H9 (cell line): ENCODE measurements at regions not wholly inside any gene's neighbourhood (a gene's known extent, or its start where the extent isn't known, plus 50 kb on each side); places are given as distances from the start of the nearest gene placed in this dataset.

Source experiments
- DNase-seq: peaks from one replicate; pipeline ENCODE4 v3.0.0-alpha.2; 2017
- H2AFZ ChIP-seq: one replicate; pipeline ENCODE4 v1.6.1; 2013; ENCODE audit warnings: mild to moderate bottlenecking, low read length, control low read depth, moderate library complexity
- H2AK5ac ChIP-seq: 2 replicates; pipeline ENCODE4 v1.6.1; 2013; ENCODE audit warnings: low read length, control low read depth, mixed read lengths; ENCODE audit not compliant: insufficient read length
- H2BK120ac ChIP-seq: one replicate; pipeline ENCODE4 v1.6.1; 2013; ENCODE audit warnings: low read depth, mild to moderate bottlenecking, low read length, control low read depth, inconsistent platforms; ENCODE audit not compliant: poor library complexity, severe bottlenecking
- H2BK12ac ChIP-seq: 2 replicates; pipeline ENCODE4 v1.6.1; 2013; ENCODE audit warnings: low read length, control low read depth, mixed read lengths, low read depth; ENCODE audit not compliant: insufficient read length
- H2BK15ac ChIP-seq: 2 replicates; pipeline ENCODE4 v1.6.1; 2013; ENCODE audit warnings: low read depth, low read length, control low read depth
- H2BK20ac ChIP-seq: one replicate; pipeline ENCODE4 v1.6.1; 2013; ENCODE audit warnings: low read depth, mild to moderate bottlenecking, low read length, control low read depth, inconsistent platforms; ENCODE audit not compliant: poor library complexity, severe bottlenecking
- H2BK5ac ChIP-seq: 2 replicates; pipeline ENCODE4 v1.6.1; 2013; ENCODE audit warnings: low read length, control low read depth, mixed read lengths; ENCODE audit not compliant: insufficient read length
- H3K14ac ChIP-seq: 2 replicates; pipeline ENCODE4 v1.6.1; 2013; ENCODE audit warnings: low read length, control low read depth; ENCODE audit not compliant: insufficient read depth
- H3K18ac ChIP-seq: 2 replicates; pipeline ENCODE4 v1.6.1; 2013; ENCODE audit warnings: low read depth, mild to moderate bottlenecking, mixed read lengths, low read length, control low read depth; ENCODE audit not compliant: insufficient read length
- H3K23ac ChIP-seq: 2 replicates; pipeline ENCODE4 v1.6.1; 2013; ENCODE audit warnings: low read length, control low read depth, mixed read lengths, low read depth; ENCODE audit not compliant: insufficient read length
- H3K23me2 ChIP-seq: 2 replicates; pipeline ENCODE4 v1.6.1; 2013; ENCODE audit warnings: low read depth, mild to moderate bottlenecking, mixed read lengths, low read length, control low read depth; ENCODE audit not compliant: insufficient read length, poor library complexity, severe bottlenecking
- H3K27ac ChIP-seq: 2 replicates; pipeline ENCODE4 v1.5.1; 2013; ENCODE audit warnings: low read length, control low read depth, mixed read lengths, low read depth; ENCODE audit not compliant: insufficient read length
- H3K27me3 ChIP-seq: 2 replicates; pipeline ENCODE4 v1.6.1; 2013; ENCODE audit warnings: low read length, control low read depth, inconsistent platforms; ENCODE audit not compliant: insufficient read depth
- H3K4ac ChIP-seq: 2 replicates; pipeline ENCODE4 v1.6.1; 2013; ENCODE audit warnings: low read depth, mild to moderate bottlenecking, control low read depth, inconsistent platforms, low read length, moderate library complexity
- H3K4me1 ChIP-seq: 2 replicates; pipeline ENCODE4 v1.6.1; 2013; ENCODE audit warnings: low read length, control low read depth, inconsistent platforms; ENCODE audit not compliant: insufficient read depth
- H3K4me2 ChIP-seq: 2 replicates; pipeline ENCODE4 v1.6.1; 2013; ENCODE audit warnings: low read length, control low read depth, mixed read lengths; ENCODE audit not compliant: insufficient read length, insufficient read depth
- H3K56ac ChIP-seq: 2 replicates; pipeline ENCODE4 v1.6.1; 2013; ENCODE audit warnings: low read depth, mild to moderate bottlenecking, mixed read lengths, low read length, control low read depth; ENCODE audit not compliant: insufficient read length
- H3K79me1 ChIP-seq: 2 replicates; pipeline ENCODE4 v1.6.1; 2013; ENCODE audit warnings: low read depth, mild to moderate bottlenecking, moderate library complexity, low read length, control low read depth, inconsistent platforms; ENCODE audit not compliant: insufficient read depth, poor library complexity, severe bottlenecking
- H3K79me2 ChIP-seq: 2 replicates; pipeline ENCODE4 v1.6.1; 2013; ENCODE audit warnings: low read length, control low read depth, inconsistent platforms; ENCODE audit not compliant: insufficient read depth
- H3K9ac ChIP-seq: 2 replicates; pipeline ENCODE4 v1.6.1; 2013; ENCODE audit warnings: low read length, control low read depth, mixed read lengths; ENCODE audit not compliant: insufficient read length; ENCODE audit errors: extremely low read depth
- H3K9me3 ChIP-seq: one replicate; pipeline ENCODE4 v1.6.1; 2013; ENCODE audit warnings: low read depth, low read length, inconsistent platforms; ENCODE audit not compliant: control insufficient read depth
- H3T11ph ChIP-seq: one replicate; pipeline ENCODE4 v1.6.1; 2013; ENCODE audit warnings: mild to moderate bottlenecking, low read length, control low read depth, inconsistent platforms
- H4K20me1 ChIP-seq: one replicate; pipeline ENCODE4 v1.6.1; 2013; ENCODE audit not compliant: control insufficient read depth, insufficient read length, insufficient read depth
- H4K5ac ChIP-seq: 2 replicates; pipeline ENCODE4 v1.6.1; 2013; ENCODE audit warnings: low read depth, mild to moderate bottlenecking, mixed read lengths, low read length, control low read depth; ENCODE audit not compliant: insufficient read length
- H4K8ac ChIP-seq: replicated peaks from 2 replicates; pipeline ENCODE4 v1.6.1; 2013; ENCODE audit warnings: low read length, control low read depth, mixed read lengths, low read depth; ENCODE audit not compliant: insufficient read length
- H4K91ac ChIP-seq: 2 replicates; pipeline ENCODE4 v1.6.1; 2013; ENCODE audit warnings: low read depth, mild to moderate bottlenecking, moderate library complexity, mixed read lengths, low read length, control low read depth; ENCODE audit not compliant: insufficient read length
- H3K27ac Mint-ChIP-seq, 3 experiments: 2 replicates in 2 of 3; 3 replicates in 1 of 3; pipeline ENCODE4 v1.8.0; 2020 to 2021; ENCODE audit warnings: mixed read lengths in 3 of 3, mild to moderate bottlenecking in 1 of 3, moderate library complexity in 1 of 3
- H3K27me3 Mint-ChIP-seq: 2 replicates; pipeline ENCODE4 v1.8.0; 2021; ENCODE audit warnings: low read depth, mild to moderate bottlenecking, moderate library complexity, mixed read lengths
- H3K36me3 Mint-ChIP-seq, 3 experiments: 2 replicates in 2 of 3; 3 replicates in 1 of 3; pipeline ENCODE4 v1.8.0; 2020 to 2021; ENCODE audit warnings: low read depth in 3 of 3, mixed read lengths in 3 of 3; ENCODE audit not compliant: insufficient read depth in 1 of 3
- H3K4me1 Mint-ChIP-seq, 2 experiments: 2 replicates each; pipeline ENCODE4 v1.8.0; 2020; ENCODE audit warnings: mixed read lengths in 2 of 2
- H3K4me3 Mint-ChIP-seq, 2 experiments: 2 replicates in 1 of 2; 3 replicates in 1 of 2; pipeline ENCODE4 v1.8.0; 2020 to 2021; ENCODE audit warnings: mild to moderate bottlenecking in 2 of 2, mixed read lengths in 2 of 2, moderate library complexity in 1 of 2
- H3K9me3 Mint-ChIP-seq, 2 experiments: 2 replicates in 1 of 2; 3 replicates in 1 of 2; pipeline ENCODE4 v1.8.0; 2020; ENCODE audit warnings: mild to moderate bottlenecking in 2 of 2, mixed read lengths in 2 of 2, moderate library complexity in 1 of 2
- WGBS: extraction: QIAGEN DNeasy Blood & Tissue Kit; methylation state at CpG from one replicate; pipeline ENCODE4 v1.1.7; 2013; ENCODE audit warnings: missing lambda C conversion rate, low lambda C conversion rate, mixed read lengths; ENCODE audit not compliant: insufficient read length; ENCODE audit errors: extremely low coverage; 5-methylcytosine and 5-hydroxymethylcytosine counted together
- TF ChIP-seq, protein P1 (sequence below): fragments of 200-600 bp; sonication (generic); conservative IDR thresholded peaks from 3 replicates; pipeline ENCODE4 v1.8.0; 2021; ENCODE audit warnings: antibody characterized with exemption, mild to moderate bottlenecking

DNA sequence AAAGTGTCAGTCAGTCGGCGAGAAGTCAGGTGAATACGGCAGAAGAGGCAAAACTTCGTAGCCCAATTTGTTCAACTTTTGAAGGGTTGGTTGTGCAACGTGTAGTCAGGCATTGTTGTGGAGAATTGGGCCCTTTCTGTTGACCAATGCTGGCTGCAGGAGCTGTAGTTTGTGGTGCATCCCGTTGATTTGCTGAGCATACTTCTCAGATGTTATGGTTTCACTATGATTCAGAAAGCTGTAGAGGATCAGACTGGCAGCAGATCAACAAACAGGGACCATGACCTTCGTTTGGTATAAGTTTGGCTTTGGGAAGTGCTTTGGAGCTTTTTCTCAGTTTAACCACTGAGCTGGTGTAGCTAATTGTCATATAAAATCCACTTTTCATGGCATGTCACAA is 190.2 kb upstream of the ADAMTS5 start:
- no peak for DNase-seq

More for the DNA sequence above, 190.2 kb upstream of the ADAMTS5 start:
- Histone ChIP-seq H4K5ac (no peak overlapping the region), H3K9ac (no peak overlapping the region), H2BK20ac (no peak overlapping the region), H3K27me3 (no peaks in the 10 kb centered on the region), H3K23me2 (no peaks in the 10 kb centered on the region), H3K18ac (no peak overlapping the region), H3K4me1 (no peaks in the 10 kb centered on the region), H4K91ac (no peak overlapping the region), H3K14ac (no peak overlapping the region), H2BK15ac (no peak overlapping the region), H3K9me3 (no peaks in the 10 kb centered on the region), H4K8ac (no peak overlapping the region), H3K23ac (no peak overlapping the region), H2BK120ac (no peak overlapping the region), H3K79me2 (no peaks in the 10 kb centered on the region), H3K4ac (no peak overlapping the region), H2AK5ac (no peak overlapping the region), H2BK5ac (no peak overlapping the region), H3K27ac (no peak overlapping the region), H3K4me2 (no peak overlapping the region), H2BK12ac (no peak overlapping the region), H3K56ac (no peak overlapping the region), H3K79me1 (no peaks in the 10 kb centered on the region), H2AFZ (no peak overlapping the region), H4K20me1 (no peaks in the 10 kb centered on the region), H3T11ph (no peak overlapping the region)
- TF ChIP-seq, protein P1, sequence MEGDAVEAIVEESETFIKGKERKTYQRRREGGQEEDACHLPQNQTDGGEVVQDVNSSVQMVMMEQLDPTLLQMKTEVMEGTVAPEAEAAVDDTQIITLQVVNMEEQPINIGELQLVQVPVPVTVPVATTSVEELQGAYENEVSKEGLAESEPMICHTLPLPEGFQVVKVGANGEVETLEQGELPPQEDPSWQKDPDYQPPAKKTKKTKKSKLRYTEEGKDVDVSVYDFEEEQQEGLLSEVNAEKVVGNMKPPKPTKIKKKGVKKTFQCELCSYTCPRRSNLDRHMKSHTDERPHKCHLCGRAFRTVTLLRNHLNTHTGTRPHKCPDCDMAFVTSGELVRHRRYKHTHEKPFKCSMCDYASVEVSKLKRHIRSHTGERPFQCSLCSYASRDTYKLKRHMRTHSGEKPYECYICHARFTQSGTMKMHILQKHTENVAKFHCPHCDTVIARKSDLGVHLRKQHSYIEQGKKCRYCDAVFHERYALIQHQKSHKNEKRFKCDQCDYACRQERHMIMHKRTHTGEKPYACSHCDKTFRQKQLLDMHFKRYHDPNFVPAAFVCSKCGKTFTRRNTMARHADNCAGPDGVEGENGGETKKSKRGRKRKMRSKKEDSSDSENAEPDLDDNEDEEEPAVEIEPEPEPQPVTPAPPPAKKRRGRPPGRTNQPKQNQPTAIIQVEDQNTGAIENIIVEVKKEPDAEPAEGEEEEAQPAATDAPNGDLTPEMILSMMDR = no peak
- no CpG with 5 or more reads among the region's 7 CpGs for WGBS
- H3K9me3 Mint-ChIP-seq = no peaks in the 10 kb centered on the region; a peak in 1 of 5 replicates
- H3K27me3 Mint-ChIP-seq = no peaks in the 10 kb centered on the region
- no peak overlapping the region for H3K27ac Mint-ChIP-seq
- H3K4me1 Mint-ChIP-seq = no peaks in the 10 kb centered on the region
- H3K4me3 Mint-ChIP-seq = no peak overlapping the region
- no peaks in the 10 kb centered on the region for H3K36me3 Mint-ChIP-seq
